SK-N-SH (cell line): ENCODE measurements at regions not wholly inside any gene's neighbourhood (a gene's known extent, or its start where the extent isn't known, plus 50 kb on each side); places are given as distances from the start of the nearest gene placed in this dataset.

Source experiments
- CTCF ChIA-PET: fragments of 300-600, 350-600 bp; formaldehyde crosslinking; extraction: SDS; loops from one replicate; lab custom pipeline; 2021; lab: Yijun Ruan, JAX
- POLR2A ChIA-PET: fragments of 350-600 bp; sonication (Branson Sonifier 250); formaldehyde crosslinking; extraction: SDS; loops from one replicate; lab custom pipeline; 2020; ENCODE audit warnings: antibody characterized with exemption, inconsistent platforms; lab: Yijun Ruan, JAX
- DNase-seq: peaks from one replicate; pipeline ENCODE4 v3.0.0; 2012
- H2AFZ ChIP-seq: fragments of 200-600 bp; sonication (generic); 2 replicates; pipeline ENCODE4 v1.8.1; 2016; ENCODE audit warnings: antibody characterized with exemption, mild to moderate bottlenecking, low read depth
- H3F3A ChIP-seq: fragments of 200-600 bp; sonication (generic); replicated peaks from 2 replicates; pipeline ENCODE3; 2016; ENCODE audit warnings: antibody characterized with exemption, mild to moderate bottlenecking; ENCODE audit not compliant: insufficient read depth
- H3K27ac ChIP-seq, 2 experiments: fragments of 200-500 bp in 1 of 2; fragments of 200-600 bp in 1 of 2; sonication (Bioruptor generic) in 1 of 2; sonication (generic), shearing (Covaris generic) in 1 of 2; 2 replicates each; pipeline versions ENCODE4 v1.5.1 to v1.6.1; 2014 to 2016; ENCODE audit warnings: low read depth in 2 of 2, inconsistent platforms in 1 of 2, low read length in 1 of 2, mild to moderate bottlenecking in 1 of 2, mixed read lengths in 1 of 2
- H3K27me3 ChIP-seq: fragments of 200-600 bp; sonication (generic), shearing (Covaris generic); 2 replicates; pipeline ENCODE4 v1.6.1; 2016; ENCODE audit warnings: mixed run types; ENCODE audit not compliant: insufficient read depth
- H3K36me3 ChIP-seq, 2 experiments: fragments of 200-500 bp in 1 of 2; fragments of 200-600 bp in 1 of 2; sonication (Bioruptor generic) in 1 of 2; sonication (generic) in 1 of 2; replicated peaks in 1 of 2; 2 replicates each; pipeline versions ENCODE3 to v1.5.1; 2014 to 2016; ENCODE audit warnings: low read length in 1 of 2, mild to moderate bottlenecking in 1 of 2; ENCODE audit not compliant: insufficient read depth in 2 of 2, control insufficient read depth in 1 of 2
- H3K4me1 ChIP-seq, 2 experiments: fragments of 200-500 bp in 1 of 2; fragments of 200-600 bp in 1 of 2; sonication (Bioruptor generic) in 1 of 2; sonication (generic), shearing (Covaris generic) in 1 of 2; 2 replicates each; pipeline versions ENCODE4 v1.5.1 to v1.6.1; 2014 to 2016; ENCODE audit warnings: low read depth in 1 of 2, low read length in 1 of 2, mixed run types in 1 of 2; ENCODE audit not compliant: insufficient read depth in 2 of 2, control insufficient read depth in 1 of 2
- H3K4me2 ChIP-seq: fragments of 200-600 bp; sonication (generic), shearing (Covaris generic); 2 replicates; pipeline ENCODE4 v1.6.1; 2017; ENCODE audit warnings: mixed run types
- H3K4me3 ChIP-seq, 2 experiments: fragments of 200-500 bp in 1 of 2; fragments of 200-600 bp in 1 of 2; sonication (Bioruptor generic) in 1 of 2; sonication (generic), shearing (Covaris generic) in 1 of 2; 2 replicates each; pipeline versions ENCODE4 v1.5.1 to v1.8.1; 2014 to 2016; ENCODE audit warnings: low read depth in 2 of 2, inconsistent platforms in 1 of 2, low read length in 1 of 2, mild to moderate bottlenecking in 1 of 2, mixed read lengths in 1 of 2, moderate library complexity in 1 of 2
- H3K79me2 ChIP-seq: fragments of 200-600 bp; sonication (generic); 2 replicates; pipeline ENCODE4 v1.8.1; 2017; ENCODE audit warnings: mild to moderate bottlenecking; ENCODE audit not compliant: insufficient read depth
- H3K9ac ChIP-seq: fragments of 200-600 bp; sonication (generic); 2 replicates; pipeline ENCODE4 v1.6.1; 2017; ENCODE audit warnings: mixed run types
- H3K9me2 ChIP-seq: fragments of 200-600 bp; sonication (generic); 2 replicates; pipeline ENCODE4 v1.6.1; 2017; ENCODE audit warnings: mixed run types
- H3K9me3 ChIP-seq: fragments of 200-600 bp; sonication (generic); 2 replicates; pipeline ENCODE4 v1.6.1; 2017; ENCODE audit warnings: mixed run types, mild to moderate bottlenecking, moderate library complexity
- H4K20me1 ChIP-seq: fragments of 200-600 bp; sonication (generic); 2 replicates; pipeline ENCODE4 v1.6.1; 2017; ENCODE audit warnings: mild to moderate bottlenecking, mixed run types; ENCODE audit not compliant: insufficient read depth
- CTCF ChIP-seq: fragments of 200-600 bp; sonication (generic); IDR thresholded peaks from 2 replicates; pipeline ENCODE4 v1.6.1; 2017; ENCODE audit warnings: antibody characterized with exemption, mild to moderate bottlenecking, moderate library complexity
- EZH2phosphoT487 ChIP-seq: fragments of 200-600 bp; sonication (generic); IDR thresholded peaks from 2 replicates; pipeline ENCODE4 v1.6.1; 2017; ENCODE audit warnings: low read depth, mixed run types, mild to moderate bottlenecking, antibody characterized with exemption, moderate library complexity, borderline replicate concordance
- FOXM1 ChIP-seq: IDR thresholded peaks from 2 replicates; pipeline ENCODE4 v1.4.0; 2012; ENCODE audit warnings: low read depth, mild to moderate bottlenecking
- GABPA ChIP-seq: IDR thresholded peaks from 2 replicates; pipeline ENCODE4 v1.4.0; 2012; ENCODE audit warnings: low read depth, mild to moderate bottlenecking
- IRF3 ChIP-seq: fragments of 150-350 bp; IDR thresholded peaks from 2 replicates; pipeline ENCODE4 v1.6.1; 2016; ENCODE audit warnings: mild to moderate bottlenecking, low read depth, low read length
- MAX ChIP-seq: IDR thresholded peaks from 2 replicates; pipeline ENCODE4 v1.4.0; 2012; ENCODE audit warnings: low read depth
- MEF2A ChIP-seq: IDR thresholded peaks from 2 replicates; pipeline ENCODE4 v1.4.0; 2012; ENCODE audit warnings: low read depth, borderline replicate concordance
- NRF1 ChIP-seq: IDR thresholded peaks from 2 replicates; pipeline ENCODE4 v1.6.1; 2012; ENCODE audit warnings: low read depth, mild to moderate bottlenecking, low read length
- REST ChIP-seq: IDR thresholded peaks from 2 replicates; pipeline ENCODE4 v1.6.1; 2012; ENCODE audit warnings: mild to moderate bottlenecking, low read depth, low read length, moderate library complexity
- RFX5 ChIP-seq: IDR thresholded peaks from 2 replicates; pipeline ENCODE4 v1.6.1; 2012; ENCODE audit warnings: mild to moderate bottlenecking, improper control_type of control experiment, low read length
- RXRA ChIP-seq: IDR thresholded peaks from 2 replicates; pipeline ENCODE4 v1.4.0; 2012; ENCODE audit warnings: low read depth, mild to moderate bottlenecking, borderline replicate concordance
- TAF1 ChIP-seq: IDR thresholded peaks from 2 replicates; pipeline ENCODE4 v1.6.1; 2012; ENCODE audit warnings: low read depth, mild to moderate bottlenecking, low read length, moderate library complexity, borderline replicate concordance
- TEAD4 ChIP-seq: IDR thresholded peaks from 2 replicates; pipeline ENCODE4 v1.4.0; 2012; ENCODE audit warnings: mild to moderate bottlenecking, borderline replicate concordance; ENCODE audit not compliant: insufficient read depth
- USF1 ChIP-seq: IDR thresholded peaks from 2 replicates; pipeline ENCODE4 v1.4.0; 2012; ENCODE audit warnings: low read depth, borderline replicate concordance
- WGBS: methylation state at CpG from one replicate; pipeline ENCODE4 v1.1.6; 2017; ENCODE audit warnings: low lambda C conversion rate; 5-methylcytosine and 5-hydroxymethylcytosine counted together

GRCh38 chr5:158020555-158021418 is 161.8 kb upstream of the CLINT1 start (continued):
- TF ChIP-seq MEF2A (no peak), FOXM1 (no peak), RXRA (no peak), REST (no peak), TEAD4 (no peak), MAX (no peak)

- no peak for TF ChIP-seq CTCF
- no peak for TF ChIP-seq IRF3
- TF ChIP-seq RXRA = no peak
- no peak for TF ChIP-seq RFX5
- TF ChIP-seq NRF1 = no peak
- no peak for TF ChIP-seq USF1
- TF ChIP-seq TAF1 = no peak
- no peak for TF ChIP-seq EZH2phosphoT487
- TF ChIP-seq GABPA = no peak
- TF ChIP-seq, all 33 proteins: peak for 0
- Histone ChIP-seq H3K9ac (no peak overlapping the region), H3K4me2 (no peak overlapping the region), H3K9me2 (no peaks in the 10 kb centered on the region), H3F3A (no peaks in the 10 kb centered on the region), H3K4me3 (no peak overlapping the region), H3K36me3 (no peaks in the 10 kb centered on the region), H3K27me3 (no peaks in the 10 kb centered on the region; the same call in 1 of the 2 replicates), H3K4me1 (no peaks in the 10 kb centered on the region), H4K20me1 (no peaks in the 10 kb centered on the region), H2AFZ (no peak overlapping the region), H3K9me3 (no peaks in the 10 kb centered on the region), H3K79me2 (no peaks in the 10 kb centered on the region), H3K27ac (no peak overlapping the region)
- no peak for DNase-seq
- ChIA-PET CTCF (no interaction called here), POLR2A (no interaction called here)
- WGBS = 48% methylated on average over 2 of the region's 2 CpGs
These were observed 158.5 kb upstream of the CLINT1 start for GRCh38 chr5:158017469-158017868.
